ENCODE measurements at regions not wholly inside any gene's neighbourhood (a gene's known extent, or its start where the extent isn't known, plus 50 kb on each side); places are given as distances from the start of the nearest gene placed in this dataset.

GRCh38 chr13:103297083-103297482 lies 230.9 kb upstream of the SLC10A2 start:
- Histone ChIP-seq H4K20me1 (ENCODE audit: insufficient read depth, low read length) (no peaks in the 10 kb centered on the region), H3K27ac (ENCODE audit: low read length) (no peak overlapping the region), H3K79me2 (ENCODE audit: insufficient read depth, low read length) (no peaks in the 10 kb centered on the region), H3K9me3 (ENCODE audit: insufficient read depth, low read length, severe bottlenecking) (peaks cover 4% of the 10 kb centered on the region), H3K4me3 (ENCODE audit: low read depth in 1 of 2, low read length in 2 of 2) (no peak overlapping the region), H3K4me1 (ENCODE audit: insufficient read depth, low read length) (no peaks in the 10 kb centered on the region), H3K36me3 (ENCODE audit: insufficient read depth, low read length) (no peaks in the 10 kb centered on the region), H3K27me3 (ENCODE audit: insufficient read depth, low read length, poor library complexity) (no peaks in the 10 kb centered on the region), H3K4me2 (ENCODE audit: insufficient read depth, low read length) (no peak overlapping the region), H2AFZ (ENCODE audit: low read depth, low read length) (no peak overlapping the region), H3K9ac (ENCODE audit: low read depth, low read length) (no peak overlapping the region)
- ATAC-seq (ENCODE audit: insufficient read depth, low read depth) (no peak), DNase-seq (no peak)
- TF ChIP-seq EZH2 (IDR thresholded peaks at IDR 0.05; ENCODE audit: borderline replicate concordance, low read depth, low read length, severe bottlenecking) (no peak), CTCF (IDR thresholded peaks at IDR 0.05; ENCODE audit: borderline replicate concordance, extremely low read depth, low read length, poor library complexity, severe bottlenecking) (no peak)

GRCh38 chr13:103291798-103292572 lies 225.8 kb upstream of the SLC10A2 start:
- ATAC-seq (ENCODE audit: insufficient read depth, low read depth) = no peak

GRCh38 chr13:103291226-103291625 lies 225.0 kb upstream of the SLC10A2 start:
- Histone ChIP-seq H3K4me2 (ENCODE audit: insufficient read depth, low read length) (no peak overlapping the region), H3K27me3 (ENCODE audit: insufficient read depth, low read length, poor library complexity) (no peaks in the 10 kb centered on the region), H3K4me3 (ENCODE audit: low read depth in 1 of 2, low read length in 2 of 2) (no peak overlapping the region), H4K20me1 (ENCODE audit: insufficient read depth, low read length) (no peaks in the 10 kb centered on the region), H2AFZ (ENCODE audit: low read depth, low read length) (no peak overlapping the region), H3K4me1 (ENCODE audit: insufficient read depth, low read length) (no peaks in the 10 kb centered on the region), H3K27ac (ENCODE audit: low read length) (no peak overlapping the region), H3K9me3 (ENCODE audit: insufficient read depth, low read length, severe bottlenecking) (no peaks in the 10 kb centered on the region), H3K36me3 (ENCODE audit: insufficient read depth, low read length) (no peaks in the 10 kb centered on the region), H3K79me2 (ENCODE audit: insufficient read depth, low read length) (no peaks in the 10 kb centered on the region), H3K9ac (ENCODE audit: low read depth, low read length) (no peak overlapping the region)
- ATAC-seq (ENCODE audit: insufficient read depth, low read depth) = no peak
- no peak for DNase-seq
- TF ChIP-seq EZH2 (IDR thresholded peaks at IDR 0.05; ENCODE audit: borderline replicate concordance, low read depth, low read length, severe bottlenecking) = no peak
- TF ChIP-seq CTCF (IDR thresholded peaks at IDR 0.05; ENCODE audit: borderline replicate concordance, extremely low read depth, low read length, poor library complexity, severe bottlenecking) = no peak

More at GRCh38 chr13:103291798-103292572, 225.8 kb upstream of the SLC10A2 start:
- no peak overlapping the region for H3K4me2 ChIP-seq (ENCODE audit: insufficient read depth, low read length)
- H3K4me1 ChIP-seq (ENCODE audit: insufficient read depth, low read length) = no peaks in the 10 kb centered on the region
- H4K20me1 ChIP-seq (ENCODE audit: insufficient read depth, low read length) = no peaks in the 10 kb centered on the region
- no peak overlapping the region for H3K27ac ChIP-seq (ENCODE audit: low read length)
- H3K27me3 ChIP-seq (ENCODE audit: insufficient read depth, low read length, poor library complexity) = no peaks in the 10 kb centered on the region
- H3K9me3 ChIP-seq (ENCODE audit: insufficient read depth, low read length, severe bottlenecking) = peaks cover under 1% of the 10 kb centered on the region
- DNase-seq = no peak
- H3K79me2 ChIP-seq (ENCODE audit: insufficient read depth, low read length) = no peaks in the 10 kb centered on the region
- H3K4me3 ChIP-seq (ENCODE audit: low read depth in 1 of 2, low read length in 2 of 2) = no peak overlapping the region
- no peaks in the 10 kb centered on the region for H3K36me3 ChIP-seq (ENCODE audit: insufficient read depth, low read length)
- H3K9ac ChIP-seq (ENCODE audit: low read depth, low read length) = no peak overlapping the region
- H2AFZ ChIP-seq (ENCODE audit: low read depth, low read length) = no peak overlapping the region
- TF ChIP-seq EZH2 (IDR thresholded peaks at IDR 0.05; ENCODE audit: borderline replicate concordance, low read depth, low read length, severe bottlenecking) (no peak), CTCF (IDR thresholded peaks at IDR 0.05; ENCODE audit: borderline replicate concordance, extremely low read depth, low read length, poor library complexity, severe bottlenecking) (no peak)
